ENCODE measurements at regions not wholly inside any gene's neighbourhood (a gene's known extent, or its start where the extent isn't known, plus 50 kb on each side); places are given as distances from the start of the nearest gene placed in this dataset.

GRCh38 chr10:46234431-46235060, 52.3 kb upstream of the ANTXRL start:
- DNase-seq (ENCODE audit: low read depth, low spot score) = no peak
- ChIA-PET CTCF (no interaction called here), POLR2A (no interaction called here)
- no peak for TF ChIP-seq CTCF (IDR thresholded peaks at IDR 0.05; ENCODE audit: insufficient read depth, low read length, missing control alignments)
- H3K4me3 ChIP-seq (ENCODE audit: low read depth, low read length) = no peak overlapping the region

GRCh38 chr10:46235705-46236545, 50.9 kb upstream of the ANTXRL start:
- POLR2A ChIA-PET = no interaction called here
- TF ChIP-seq CTCF (IDR thresholded peaks at IDR 0.05; ENCODE audit: insufficient read depth, low read length, missing control alignments) = no peak
- no peak for DNase-seq (ENCODE audit: low read depth, low spot score)
- CTCF ChIA-PET = interaction anchor here (1.1 kb wide), 1 partner anchor 13 kb away, joined by 3 read pairs; no protein-coding TSS in a partner anchor
- H3K4me3 ChIP-seq (ENCODE audit: low read depth, low read length) = no peak overlapping the region

- H3K4me3 ChIP-seq (ENCODE audit: low read depth, low read length) = no peak overlapping the region
- ChIA-PET POLR2A (no interaction called here), CTCF (interaction anchor here (1.1 to 2.9 kb wide), 2 partner anchors 7 to 13 kb away, joined by 3 to 11 read pairs; no protein-coding TSS in a partner anchor)
- DNase-seq (ENCODE audit: low read depth, low spot score) = no peak
- TF ChIP-seq CTCF (IDR thresholded peaks at IDR 0.05; ENCODE audit: insufficient read depth, low read length, missing control alignments) = no peak
Observed at GRCh38 chr10:46236546-46236887, 50.3 kb upstream of the ANTXRL start.

DNA sequence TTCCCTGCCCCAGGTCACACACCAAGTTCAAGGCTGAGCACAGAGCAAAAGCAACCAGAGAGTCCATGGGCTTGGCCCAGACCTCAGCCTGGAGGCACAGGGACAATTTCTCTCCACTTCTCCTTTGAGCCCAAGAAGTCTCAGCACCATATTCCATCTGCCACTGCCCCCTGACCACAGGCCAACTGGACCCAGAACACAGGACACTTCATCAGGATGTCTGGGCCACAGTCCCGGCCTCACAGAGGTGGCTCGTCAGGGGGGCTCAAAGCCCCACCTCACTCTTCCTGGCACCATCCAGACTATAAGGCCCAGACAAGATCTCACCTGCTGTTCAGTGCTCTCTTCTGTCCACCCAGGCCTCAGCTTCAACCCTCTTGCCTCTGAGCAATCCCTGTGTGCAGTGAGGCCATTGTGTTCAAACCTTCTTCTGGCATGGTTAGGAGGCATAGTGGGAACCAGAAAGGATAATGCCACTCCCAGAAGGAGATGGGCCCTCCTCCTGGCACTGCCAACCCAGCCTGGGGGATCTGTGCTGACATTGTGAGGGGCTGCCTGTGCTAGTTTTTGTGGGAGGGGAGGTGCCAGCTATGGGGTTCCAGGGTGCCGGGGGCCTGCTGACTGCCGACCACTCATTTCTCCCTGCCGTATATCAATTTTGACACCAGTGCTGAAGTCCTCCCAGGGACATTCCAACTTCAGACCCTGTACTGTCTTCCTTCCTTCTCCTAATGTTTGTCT, 49.7 kb upstream of the ANTXRL start:
- no peak for DNase-seq (ENCODE audit: low read depth, low spot score)
- H3K4me3 ChIP-seq (ENCODE audit: low read depth, low read length) = no peak overlapping the region
- CTCF ChIA-PET = interaction anchor here (1.0 to 2.9 kb wide), 3 partner anchors 8 to 14 kb away, joined by 3 to 11 read pairs (median 7); no protein-coding TSS in a partner anchor
- POLR2A ChIA-PET = no interaction called here
- no peak for TF ChIP-seq CTCF (IDR thresholded peaks at IDR 0.05; ENCODE audit: insufficient read depth, low read length, missing control alignments)
